ENCODE measurements at regions not wholly inside any gene's neighbourhood (a gene's known extent, or its start where the extent isn't known, plus 50 kb on each side); places are given as distances from the start of the nearest gene placed in this dataset.

- Histone ChIP-seq H3K4me3 (no peak overlapping the region), H3K9me3 (no peaks in the 10 kb centered on the region), H3K4me1 (replicated peaks) (no peaks in the 10 kb centered on the region), H3K27me3 (replicated peaks; ENCODE audit: insufficient read depth) (no peaks in the 10 kb centered on the region), H3K36me3 (no peaks in the 10 kb centered on the region), H3K27ac (no peak overlapping the region)
- 71% methylated on average over 3 of the region's 3 CpGs for WGBS
- TF ChIP-seq, protein P1, sequence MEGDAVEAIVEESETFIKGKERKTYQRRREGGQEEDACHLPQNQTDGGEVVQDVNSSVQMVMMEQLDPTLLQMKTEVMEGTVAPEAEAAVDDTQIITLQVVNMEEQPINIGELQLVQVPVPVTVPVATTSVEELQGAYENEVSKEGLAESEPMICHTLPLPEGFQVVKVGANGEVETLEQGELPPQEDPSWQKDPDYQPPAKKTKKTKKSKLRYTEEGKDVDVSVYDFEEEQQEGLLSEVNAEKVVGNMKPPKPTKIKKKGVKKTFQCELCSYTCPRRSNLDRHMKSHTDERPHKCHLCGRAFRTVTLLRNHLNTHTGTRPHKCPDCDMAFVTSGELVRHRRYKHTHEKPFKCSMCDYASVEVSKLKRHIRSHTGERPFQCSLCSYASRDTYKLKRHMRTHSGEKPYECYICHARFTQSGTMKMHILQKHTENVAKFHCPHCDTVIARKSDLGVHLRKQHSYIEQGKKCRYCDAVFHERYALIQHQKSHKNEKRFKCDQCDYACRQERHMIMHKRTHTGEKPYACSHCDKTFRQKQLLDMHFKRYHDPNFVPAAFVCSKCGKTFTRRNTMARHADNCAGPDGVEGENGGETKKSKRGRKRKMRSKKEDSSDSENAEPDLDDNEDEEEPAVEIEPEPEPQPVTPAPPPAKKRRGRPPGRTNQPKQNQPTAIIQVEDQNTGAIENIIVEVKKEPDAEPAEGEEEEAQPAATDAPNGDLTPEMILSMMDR (IDR thresholded peaks at IDR 0.05): no peak
- TF ChIP-seq POLR2A (IDR thresholded peaks at IDR 0.05) (no peak), POLR2AphosphoS5 (IDR thresholded peaks at IDR 0.05) (no peak)
- no peak for DNase-seq (ENCODE audit: low spot score)
- intact Hi-C loops (cut with DNase I): no loop called here
Measured at GRCh38 chr1:222033450-222033849, 291.6 kb upstream of the DUSP10 start.

GRCh38 chr1:222031318-222031717, 289.4 kb upstream of the DUSP10 start:
- Histone ChIP-seq H3K27ac (no peak overlapping the region), H3K4me3 (no peak overlapping the region), H3K9me3 (no peaks in the 10 kb centered on the region), H3K4me1 (replicated peaks) (no peaks in the 10 kb centered on the region), H3K36me3 (no peaks in the 10 kb centered on the region), H3K27me3 (replicated peaks; ENCODE audit: insufficient read depth) (no peaks in the 10 kb centered on the region)
- DNase-seq (ENCODE audit: low spot score): no peak
- intact Hi-C loops (cut with DNase I): no loop called here
- no peak for TF ChIP-seq POLR2A (IDR thresholded peaks at IDR 0.05)
- TF ChIP-seq, protein P1 (IDR thresholded peaks at IDR 0.05): no peak
- TF ChIP-seq POLR2AphosphoS5 (IDR thresholded peaks at IDR 0.05): no peak
- 69% methylated on average over 1 of the region's 1 CpG for WGBS

- 79% methylated on average over 2 of the region's 2 CpGs for WGBS
- TF ChIP-seq, protein P1 (IDR thresholded peaks at IDR 0.05): no peak
- TF ChIP-seq POLR2A (IDR thresholded peaks at IDR 0.05) (no peak), POLR2AphosphoS5 (IDR thresholded peaks at IDR 0.05) (no peak)
Measured at GRCh38 chr1:222028676-222029075, 286.8 kb upstream of the DUSP10 start.

GRCh38 chr1:222028116-222028515, 286.2 kb upstream of the DUSP10 start:
- no peak for DNase-seq (ENCODE audit: low spot score)
- TF ChIP-seq POLR2A (IDR thresholded peaks at IDR 0.05): no peak
- no peak for TF ChIP-seq POLR2AphosphoS5 (IDR thresholded peaks at IDR 0.05)
- TF ChIP-seq, protein P1 (IDR thresholded peaks at IDR 0.05): no peak
- no peaks in the 10 kb centered on the region for H3K9me3 ChIP-seq
- no peak overlapping the region for H3K4me3 ChIP-seq
- no peaks in the 10 kb centered on the region for H3K36me3 ChIP-seq
- H3K27ac ChIP-seq: no peak overlapping the region
- intact Hi-C loops (cut with DNase I): no loop called here
- no peaks in the 10 kb centered on the region for H3K27me3 ChIP-seq (replicated peaks; ENCODE audit: insufficient read depth)
- WGBS: 80% methylated on average over 3 of the region's 3 CpGs
- H3K4me1 ChIP-seq (replicated peaks): no peaks in the 10 kb centered on the region

More at GRCh38 chr1:222028676-222029075, 286.8 kb upstream of the DUSP10 start:
- no peak for DNase-seq (ENCODE audit: low spot score)
- no peak overlapping the region for H3K27ac ChIP-seq
- no peaks in the 10 kb centered on the region for H3K36me3 ChIP-seq
- H3K4me1 ChIP-seq (replicated peaks): no peaks in the 10 kb centered on the region
- no peaks in the 10 kb centered on the region for H3K9me3 ChIP-seq
- no peak overlapping the region for H3K4me3 ChIP-seq
- intact Hi-C loops (cut with DNase I): no loop called here
- no peaks in the 10 kb centered on the region for H3K27me3 ChIP-seq (replicated peaks; ENCODE audit: insufficient read depth)

DNA sequence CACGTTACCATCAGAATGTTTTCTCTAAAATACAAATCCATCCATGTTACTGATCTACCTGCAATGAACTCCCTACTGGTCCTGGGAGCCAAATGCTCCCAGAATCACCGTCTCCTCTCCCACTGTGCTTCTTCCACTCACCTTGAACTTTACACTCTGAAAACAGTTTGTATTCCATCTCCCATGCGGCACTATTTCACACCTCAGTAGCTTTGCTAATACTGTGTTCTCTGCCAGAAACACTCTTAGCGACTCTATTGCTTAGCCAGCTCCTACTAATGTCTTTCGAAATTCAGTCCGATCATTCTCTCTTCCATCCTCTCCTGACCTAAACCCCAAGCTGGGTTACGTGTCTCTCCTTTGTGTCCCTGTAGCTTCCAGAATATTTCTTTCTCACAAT, 284.4 kb upstream of the DUSP10 start:
- 90% methylated on average over 7 of the region's 7 CpGs for WGBS
- intact Hi-C loops (cut with DNase I): no loop called here
- H3K27ac ChIP-seq: no peak overlapping the region
- H3K4me3 ChIP-seq: no peak overlapping the region
- DNase-seq (ENCODE audit: low spot score): no peak
- no peaks in the 10 kb centered on the region for H3K36me3 ChIP-seq
- no peaks in the 10 kb centered on the region for H3K4me1 ChIP-seq (replicated peaks)
- no peaks in the 10 kb centered on the region for H3K9me3 ChIP-seq
- no peaks in the 10 kb centered on the region for H3K27me3 ChIP-seq (replicated peaks; ENCODE audit: insufficient read depth)
- TF ChIP-seq, protein P1 (IDR thresholded peaks at IDR 0.05): no peak
- TF ChIP-seq POLR2A (IDR thresholded peaks at IDR 0.05): no peak
- TF ChIP-seq POLR2AphosphoS5 (IDR thresholded peaks at IDR 0.05): no peak

Data from prostate gland (tissue), 2 donors.